ENCODE measurements at regions not wholly inside any gene's neighbourhood (a gene's known extent, or its start where the extent isn't known, plus 50 kb on each side); places are given as distances from the start of the nearest gene placed in this dataset.
"Not testable (repeated sequence)": the region's sequence is repeated elsewhere in the genome, so short reads cannot be mapped to it uniquely, and the experiment has no call there.

DNA sequence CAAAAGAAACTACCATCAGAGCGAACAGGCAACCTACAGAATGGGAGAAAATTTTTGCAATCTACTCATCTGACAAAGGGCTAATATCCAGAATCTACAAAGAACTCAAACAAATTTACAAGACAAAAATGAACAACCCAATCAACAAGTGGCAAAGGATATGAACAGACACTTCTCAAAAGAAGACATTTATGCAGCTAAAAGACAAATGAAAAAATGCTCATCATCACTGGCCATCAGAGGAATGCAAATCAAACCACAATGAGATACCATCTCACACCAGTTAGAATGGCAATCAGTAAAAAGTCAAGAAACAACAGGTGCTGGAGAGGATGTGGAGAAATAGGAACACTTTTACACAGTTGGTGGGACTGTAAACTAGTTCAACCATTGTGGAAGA is 425.0 kb downstream of the NPIPA8 start:
- H3K36me3 Mint-ChIP-seq; H3K27me3 ChIP-seq (ENCODE audit: insufficient read depth, low read length, poor library complexity, severe bottlenecking); H3K4me3 ChIP-seq (ENCODE audit: low read length); H3K4me3 Mint-ChIP-seq; H3K27ac ChIP-seq (ENCODE audit: low read depth, low read length); H3K9me3 ChIP-seq (ENCODE audit: low read length); H3K27me3 Mint-ChIP-seq; H3K27ac Mint-ChIP-seq; DNase-seq; H3K4me1 ChIP-seq (ENCODE audit: insufficient read depth, low read length); H3K4me1 Mint-ChIP-seq; POLR2A ChIA-PET; H3K36me3 ChIP-seq (ENCODE audit: insufficient read depth, low read length); CTCF ChIA-PET: not testable (repeated sequence)
- H3K9me3 Mint-ChIP-seq: peaks cover 8 to 28% (median 23%) of the 10 kb centered on the region in 5 donors

DNA sequence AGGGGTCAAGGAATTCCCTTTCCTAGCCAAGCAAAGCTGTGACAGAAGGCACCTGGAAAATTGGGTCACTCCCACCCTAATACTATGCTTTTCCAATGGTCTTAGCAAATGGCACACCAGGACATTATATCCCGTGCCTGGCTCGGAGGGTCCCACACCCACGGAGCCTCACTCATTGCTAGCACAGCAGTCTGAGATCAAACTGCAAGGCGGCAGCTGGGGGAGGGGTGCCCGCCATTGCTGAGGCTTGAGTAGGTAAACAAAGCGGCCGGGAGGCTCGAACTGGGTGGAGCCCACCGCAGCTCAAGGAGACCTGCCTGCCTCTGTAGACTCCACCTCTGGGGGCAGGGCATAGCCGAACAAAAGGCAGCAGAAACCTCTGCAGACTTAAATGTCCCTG is 429.9 kb downstream of the NPIPA8 start:
- H3K4me1 Mint-ChIP-seq; H3K36me3 Mint-ChIP-seq; DNase-seq; H3K9me3 ChIP-seq (ENCODE audit: low read length); H3K4me3 ChIP-seq (ENCODE audit: low read length); CTCF ChIA-PET; H3K27me3 ChIP-seq (ENCODE audit: insufficient read depth, low read length, poor library complexity, severe bottlenecking); H3K36me3 ChIP-seq (ENCODE audit: insufficient read depth, low read length); H3K27ac ChIP-seq (ENCODE audit: low read depth, low read length); H3K4me3 Mint-ChIP-seq; H3K4me1 ChIP-seq (ENCODE audit: insufficient read depth, low read length); H3K27me3 Mint-ChIP-seq; H3K27ac Mint-ChIP-seq; POLR2A ChIA-PET: not testable (repeated sequence)
- H3K9me3 Mint-ChIP-seq: peaks cover 8 to 24% (median 13%) of the 10 kb centered on the region in 5 donors

DNA sequence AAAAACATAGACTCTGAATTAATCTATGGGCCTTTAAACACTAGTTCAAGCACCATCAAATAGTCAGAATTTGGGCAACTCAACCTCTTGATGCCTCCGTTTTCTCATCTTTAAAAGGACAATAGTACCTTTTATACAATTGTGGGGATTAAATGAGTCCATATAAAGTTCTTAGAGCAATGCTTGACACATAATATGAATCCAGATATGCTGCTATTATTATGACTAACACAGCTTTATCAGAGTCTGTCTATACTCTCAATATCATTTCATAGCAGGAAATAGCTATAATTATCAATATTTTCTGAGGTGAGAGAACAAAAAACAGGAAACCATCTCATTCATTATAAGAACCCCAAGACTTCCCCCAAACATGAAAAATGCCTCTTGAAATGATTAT is 430.5 kb upstream of the XYLT1 start:
- no peaks in the 10 kb centered on the region for H3K27me3 ChIP-seq (ENCODE audit: insufficient read depth, low read length, poor library complexity, severe bottlenecking)
- H3K27ac ChIP-seq (ENCODE audit: low read depth, low read length): no peak overlapping the region
- Mint-ChIP-seq H3K27ac (no peak overlapping the region), H3K4me1 (no peaks in the 10 kb centered on the region), H3K9me3 (peaks cover 5 to 10% (median 8%) of the 10 kb centered on the region in 5 donors), H3K27me3 (peaks cover 5 to 11% of the 10 kb centered on the region in 2 donors), H3K4me3 (no peak overlapping the region), H3K36me3 (no peaks in the 10 kb centered on the region)
- no peaks in the 10 kb centered on the region for H3K9me3 ChIP-seq (ENCODE audit: low read length)
- H3K4me3 ChIP-seq (ENCODE audit: low read length): no peak overlapping the region
- POLR2A ChIA-PET: no interaction called here
- CTCF ChIA-PET: no interaction called here
- no peaks in the 10 kb centered on the region for H3K36me3 ChIP-seq (ENCODE audit: insufficient read depth, low read length)
- H3K4me1 ChIP-seq (ENCODE audit: insufficient read depth, low read length): no peaks in the 10 kb centered on the region
- DNase-seq: no peak

DNA sequence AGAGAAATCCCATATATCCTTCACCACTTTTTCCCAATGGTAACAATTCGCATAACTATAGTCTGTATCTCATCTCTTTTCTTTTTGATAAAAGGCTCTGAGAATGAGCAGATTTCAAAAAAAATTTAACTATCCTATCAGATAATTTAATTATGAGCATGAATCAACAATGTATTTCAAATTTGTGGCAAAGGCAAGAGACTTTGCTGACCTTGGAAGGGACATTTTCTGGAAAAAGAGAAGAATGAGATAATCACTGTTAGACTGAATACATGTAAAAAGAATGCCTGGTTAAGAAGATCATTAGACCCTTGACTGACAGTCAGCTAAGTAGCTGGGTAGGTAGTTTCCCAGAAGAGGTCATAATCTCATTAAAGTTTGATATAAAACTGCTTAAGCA is 428.4 kb upstream of the XYLT1 start:
- Mint-ChIP-seq H3K27me3 (peaks cover 5 to 14% of the 10 kb centered on the region in 2 donors), H3K27ac (no peak overlapping the region), H3K9me3 (peaks cover 0 to 4% (median 0%) of the 10 kb centered on the region in 5 donors), H3K4me3 (no peak overlapping the region), H3K4me1 (no peaks in the 10 kb centered on the region), H3K36me3 (no peaks in the 10 kb centered on the region)
- Histone ChIP-seq H3K4me1 (ENCODE audit: insufficient read depth, low read length) (no peaks in the 10 kb centered on the region), H3K9me3 (ENCODE audit: low read length) (no peaks in the 10 kb centered on the region), H3K27me3 (ENCODE audit: insufficient read depth, low read length, poor library complexity, severe bottlenecking) (no peaks in the 10 kb centered on the region), H3K36me3 (ENCODE audit: insufficient read depth, low read length) (no peaks in the 10 kb centered on the region), H3K27ac (ENCODE audit: low read depth, low read length) (no peak overlapping the region), H3K4me3 (ENCODE audit: low read length) (no peak overlapping the region)
- CTCF ChIA-PET: no interaction called here
- POLR2A ChIA-PET: no interaction called here
- no peak for DNase-seq

DNA sequence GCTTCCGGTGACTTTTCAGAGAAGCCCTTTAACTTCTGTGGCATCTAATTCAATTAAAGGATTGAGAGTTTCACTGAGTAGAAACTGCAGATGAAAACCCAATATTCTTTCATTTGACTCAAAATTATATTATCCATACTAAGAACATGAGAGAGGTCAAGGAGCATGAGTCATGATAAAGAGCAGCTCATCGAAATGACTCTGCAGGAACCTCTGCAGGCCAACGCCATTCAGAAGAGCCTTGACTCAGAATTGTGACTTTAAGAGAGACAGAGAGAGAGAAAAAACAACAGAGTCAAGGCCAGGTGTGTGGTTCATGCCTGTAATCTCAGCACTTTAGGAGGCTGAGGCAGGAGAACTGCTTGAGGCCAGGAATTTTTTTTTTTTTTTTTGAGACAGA is 417.2 kb upstream of the XYLT1 start:
- DNase-seq: no peak
- H3K27me3 ChIP-seq (ENCODE audit: insufficient read depth, low read length, poor library complexity, severe bottlenecking): no peaks in the 10 kb centered on the region
- POLR2A ChIA-PET: no interaction called here
- H3K4me1 ChIP-seq (ENCODE audit: insufficient read depth, low read length): no peaks in the 10 kb centered on the region
- Mint-ChIP-seq H3K4me3 (no peak overlapping the region), H3K4me1 (no peaks in the 10 kb centered on the region), H3K27ac (no peak overlapping the region), H3K9me3 (peaks cover 0 to 2% (median 0%) of the 10 kb centered on the region in 5 donors), H3K36me3 (no peaks in the 10 kb centered on the region), H3K27me3 (peaks cover 7 to 16% of the 10 kb centered on the region in 2 donors)
- no peaks in the 10 kb centered on the region for H3K36me3 ChIP-seq (ENCODE audit: insufficient read depth, low read length)
- CTCF ChIA-PET: no interaction called here
- no peak overlapping the region for H3K4me3 ChIP-seq (ENCODE audit: low read length)
- H3K9me3 ChIP-seq (ENCODE audit: low read length): no peaks in the 10 kb centered on the region
- no peak overlapping the region for H3K27ac ChIP-seq (ENCODE audit: low read depth, low read length)

DNA sequence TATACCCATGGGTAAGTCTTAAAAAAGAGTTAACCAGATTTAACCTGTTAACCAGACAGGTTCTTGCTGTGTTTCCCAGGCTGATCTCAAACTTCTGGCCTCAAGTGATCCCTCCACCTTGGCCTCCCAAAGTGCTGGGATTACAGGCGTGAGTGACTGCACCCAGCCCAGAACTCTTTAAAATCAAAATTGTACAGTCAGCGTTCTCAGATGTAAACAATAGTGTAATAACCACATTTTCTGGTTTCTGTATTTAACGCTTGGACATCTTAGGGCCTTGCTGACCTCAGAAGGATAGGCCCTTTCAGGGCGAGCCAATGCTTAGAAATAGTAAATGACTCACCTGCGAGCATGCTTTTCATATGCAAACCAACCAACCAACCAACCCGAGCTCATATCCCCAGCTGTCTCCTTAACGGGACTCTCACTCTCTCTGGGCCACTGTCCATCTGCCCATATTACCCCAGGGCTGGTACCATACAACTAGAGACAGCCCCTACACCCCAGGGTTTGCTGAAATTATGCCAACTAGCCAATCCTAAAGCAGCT is 415.0 kb upstream of the XYLT1 start:
- no peak for DNase-seq
- ChIA-PET CTCF (no interaction called here), POLR2A (no interaction called here)
- H3K27ac ChIP-seq (ENCODE audit: low read depth, low read length): no peak overlapping the region
- no peaks in the 10 kb centered on the region for H3K36me3 ChIP-seq (ENCODE audit: insufficient read depth, low read length)
- H3K27ac Mint-ChIP-seq: no peak overlapping the region
- no peaks in the 10 kb centered on the region for H3K4me1 Mint-ChIP-seq
- H3K4me1 ChIP-seq (ENCODE audit: insufficient read depth, low read length): no peaks in the 10 kb centered on the region
- H3K9me3 ChIP-seq (ENCODE audit: low read length): no peaks in the 10 kb centered on the region
- peaks cover 0 to 2% (median 0%) of the 10 kb centered on the region in 5 donors for H3K9me3 Mint-ChIP-seq
- H3K4me3 Mint-ChIP-seq: no peak overlapping the region
- H3K36me3 Mint-ChIP-seq: no peaks in the 10 kb centered on the region
- no peak overlapping the region for H3K4me3 ChIP-seq (ENCODE audit: low read length)
- no peaks in the 10 kb centered on the region for H3K27me3 ChIP-seq (ENCODE audit: insufficient read depth, low read length, poor library complexity, severe bottlenecking)
- peaks cover 8 to 13% of the 10 kb centered on the region in 2 donors for H3K27me3 Mint-ChIP-seq

DNA sequence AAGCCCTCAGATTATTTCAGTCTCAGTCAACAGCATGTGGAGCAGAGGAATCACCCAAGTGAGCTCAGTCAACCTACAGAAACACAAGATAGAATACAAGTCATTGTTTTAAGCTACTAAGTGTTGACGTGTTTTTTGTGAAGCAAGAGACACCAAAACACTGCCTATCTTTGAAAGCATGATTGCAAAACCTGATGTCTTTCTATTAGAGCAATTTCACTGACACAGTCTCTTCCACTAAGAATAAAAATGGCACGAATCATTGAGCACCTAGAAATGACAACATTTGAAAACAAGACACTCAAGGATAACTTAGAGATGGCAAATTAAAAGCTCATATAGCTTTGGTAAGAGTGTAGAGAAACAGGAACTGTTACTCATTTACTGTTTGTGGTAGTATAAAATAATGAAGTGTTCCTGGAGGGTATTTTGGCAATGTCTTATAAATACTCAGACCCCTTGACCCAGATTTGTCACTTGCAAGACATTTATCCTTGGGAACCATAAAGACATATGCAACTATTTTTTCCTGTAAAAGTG is 407.1 kb upstream of the XYLT1 start:
- ChIA-PET CTCF (no interaction called here), POLR2A (no interaction called here)
- Mint-ChIP-seq H3K4me1 (no peaks in the 10 kb centered on the region), H3K36me3 (no peaks in the 10 kb centered on the region), H3K4me3 (no peak overlapping the region), H3K9me3 (peaks cover 0 to 2% (median 0%) of the 10 kb centered on the region in 5 donors), H3K27ac (no peak overlapping the region), H3K27me3 (peaks cover 0 to 6% of the 10 kb centered on the region in 2 donors)
- Histone ChIP-seq H3K4me1 (ENCODE audit: insufficient read depth, low read length) (no peaks in the 10 kb centered on the region), H3K9me3 (ENCODE audit: low read length) (no peaks in the 10 kb centered on the region), H3K36me3 (ENCODE audit: insufficient read depth, low read length) (no peaks in the 10 kb centered on the region), H3K4me3 (ENCODE audit: low read length) (no peak overlapping the region), H3K27me3 (ENCODE audit: insufficient read depth, low read length, poor library complexity, severe bottlenecking) (no peaks in the 10 kb centered on the region), H3K27ac (ENCODE audit: low read depth, low read length) (no peak overlapping the region)
- no peak for DNase-seq

DNA sequence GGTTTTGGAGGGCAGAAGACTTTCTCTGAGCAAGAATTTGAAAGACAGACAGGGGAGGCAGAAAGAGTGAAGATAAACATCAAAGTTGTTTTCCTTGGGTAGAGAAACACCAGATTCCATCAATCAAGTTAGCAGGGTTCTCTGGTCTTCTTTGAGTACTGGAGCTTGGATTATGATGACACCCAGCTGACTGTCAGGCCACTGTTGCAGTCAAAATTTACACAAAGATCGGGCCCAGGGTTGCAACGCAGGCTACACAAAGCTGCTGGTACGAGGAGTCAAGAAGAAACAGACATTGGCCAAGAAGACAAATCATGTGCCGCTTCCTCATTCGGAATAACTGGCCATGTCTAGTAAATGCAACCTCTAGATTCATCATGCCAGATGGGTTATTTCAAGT is 396.2 kb upstream of the XYLT1 start:
- Mint-ChIP-seq H3K36me3 (no peaks in the 10 kb centered on the region), H3K4me1 (no peaks in the 10 kb centered on the region), H3K4me3 (no peak overlapping the region), H3K27ac (no peak overlapping the region), H3K27me3 (peaks cover 6 to 10% of the 10 kb centered on the region in 2 donors), H3K9me3 (peaks cover 0 to 4% (median 0%) of the 10 kb centered on the region in 5 donors)
- Histone ChIP-seq H3K27ac (ENCODE audit: low read depth, low read length) (no peak overlapping the region), H3K4me3 (ENCODE audit: low read length) (no peak overlapping the region), H3K9me3 (ENCODE audit: low read length) (no peaks in the 10 kb centered on the region), H3K4me1 (ENCODE audit: insufficient read depth, low read length) (no peaks in the 10 kb centered on the region), H3K36me3 (ENCODE audit: insufficient read depth, low read length) (no peaks in the 10 kb centered on the region), H3K27me3 (ENCODE audit: insufficient read depth, low read length, poor library complexity, severe bottlenecking) (no peaks in the 10 kb centered on the region)
- ChIA-PET CTCF (no interaction called here), POLR2A (no interaction called here)
- DNase-seq: no peak
